ENCODE measurements at regions not wholly inside any gene's neighbourhood (a gene's known extent, or its start where the extent isn't known, plus 50 kb on each side); places are given as distances from the start of the nearest gene placed in this dataset.

- DNase-seq = no peak
Observed at GRCh38 chr5:93165559-93165958, 415.5 kb downstream of the NR2F1-AS1 start.

GRCh38 chr5:93164690-93165089, 416.3 kb downstream of the NR2F1-AS1 start:
- peak in 1 of 51 donors; percentile 10 for DNase-seq

GRCh38 chr5:93163010-93163663, 417.9 kb downstream of the NR2F1-AS1 start:
- no peak for DNase-seq

GRCh38 chr5:93161661-93162654, 419.1 kb downstream of the NR2F1-AS1 start:
- no peak for DNase-seq

- no peak for DNase-seq
Observed at GRCh38 chr5:93158841-93159240, 422.2 kb downstream of the NR2F1-AS1 start.

- no peak for DNase-seq
Observed at GRCh38 chr5:93156566-93156965, 424.5 kb downstream of the NR2F1-AS1 start.

GRCh38 chr5:93154535-93154934, 426.5 kb downstream of the NR2F1-AS1 start:
- DNase-seq = no peak

DNA sequence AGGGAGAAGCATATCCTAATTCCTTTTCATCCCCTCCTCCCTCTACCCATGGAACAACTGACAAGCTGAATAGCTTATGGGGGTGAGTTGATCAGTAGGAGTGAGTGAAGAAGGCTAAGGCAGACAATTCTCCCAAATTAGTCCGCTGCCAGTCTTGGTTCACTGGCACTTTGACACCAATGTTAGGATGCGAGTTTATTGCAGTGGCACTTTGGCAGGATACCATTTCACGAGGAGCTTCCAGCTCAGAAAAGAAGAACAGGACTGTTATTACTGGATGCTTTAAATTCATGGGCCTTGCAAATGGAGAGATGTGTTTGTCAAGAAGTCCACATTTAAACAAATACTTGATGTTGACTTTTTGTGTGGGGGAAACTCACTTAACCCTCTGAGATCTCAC, 427.6 kb downstream of the NR2F1-AS1 start:
- no peak for DNase-seq

DNA sequence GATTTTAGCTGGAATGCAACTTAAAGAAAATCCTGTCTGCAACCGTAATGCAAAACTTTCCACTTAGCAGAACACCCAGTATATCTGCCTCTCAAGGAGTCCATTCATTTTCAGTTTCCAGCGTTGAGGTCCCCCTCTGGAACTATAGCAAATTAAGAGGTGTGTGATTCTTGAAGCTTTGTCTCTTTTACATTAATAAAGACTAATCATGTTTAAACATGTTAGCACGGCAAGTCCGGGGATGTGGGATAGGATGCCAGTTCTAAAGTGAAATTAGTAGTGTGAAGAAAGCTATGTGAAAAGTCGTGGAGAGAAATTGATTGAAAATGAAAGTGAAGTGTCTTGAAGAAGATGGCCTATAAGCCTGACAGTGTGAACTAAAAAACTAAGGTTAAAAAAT, 429.1 kb downstream of the NR2F1-AS1 start:
- no peak for DNase-seq

GRCh38 chr5:93151121-93151520, 429.9 kb downstream of the NR2F1-AS1 start:
- DNase-seq = no peak

DNA sequence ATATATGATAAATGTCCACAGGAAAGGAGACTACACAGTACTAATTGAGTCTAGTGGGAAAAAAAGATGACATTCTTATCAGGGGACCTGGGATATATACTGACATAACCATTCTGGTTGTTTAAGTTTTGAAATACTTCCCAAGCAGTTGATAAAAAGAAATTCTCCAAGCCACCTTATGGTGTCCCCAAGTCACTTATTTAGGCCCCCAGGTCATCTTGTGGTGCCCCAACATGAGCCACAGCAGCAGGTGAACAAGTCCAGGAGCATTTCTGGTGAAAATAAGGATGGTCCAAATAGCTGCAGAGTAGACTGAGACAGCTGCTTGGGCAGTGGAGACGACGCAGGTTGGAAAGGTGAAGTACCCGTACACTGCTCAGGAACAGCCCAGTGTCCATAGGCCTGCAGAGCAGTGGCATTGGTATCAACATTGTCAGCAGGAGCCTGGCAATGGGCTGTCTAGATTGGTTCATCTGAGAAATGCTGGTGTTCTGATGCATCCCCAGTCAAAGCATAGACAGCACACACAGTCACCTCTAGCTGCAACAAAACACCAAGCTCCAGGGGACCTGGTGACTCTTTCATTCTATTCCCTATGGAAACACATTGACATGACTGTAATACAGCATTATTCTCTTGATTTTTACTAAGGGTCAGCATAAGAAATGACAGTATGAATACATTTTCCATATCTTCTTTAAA, 430.6 kb downstream of the NR2F1-AS1 start:
- DNase-seq = no peak

- no peak for DNase-seq
Observed at GRCh38 chr5:93145767-93146166, 435.3 kb downstream of the NR2F1-AS1 start.

DNA sequence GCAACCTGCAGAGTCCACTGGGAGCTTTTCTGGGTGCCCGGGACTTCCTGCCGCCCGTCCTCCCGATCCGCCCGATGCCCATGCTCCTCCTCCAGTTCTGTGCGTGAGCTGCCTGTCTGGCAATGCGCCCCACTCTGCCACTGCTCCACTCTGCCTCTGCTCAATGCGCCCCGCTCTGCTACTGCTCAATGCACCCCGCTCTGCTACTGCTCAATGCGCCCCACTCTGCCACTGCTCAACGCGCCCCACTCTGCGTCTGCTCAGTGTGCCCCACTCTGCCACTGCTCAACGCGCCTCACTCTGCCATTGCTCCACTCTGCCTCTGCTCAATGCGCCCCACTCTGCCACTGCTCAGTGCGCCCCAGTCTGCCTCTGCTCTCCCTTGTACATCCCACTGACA, 436.0 kb downstream of the NR2F1-AS1 start:
- no peak for DNase-seq

- no peak for DNase-seq
Observed at GRCh38 chr5:93141969-93142368, 439.1 kb downstream of the NR2F1-AS1 start.

DNA sequence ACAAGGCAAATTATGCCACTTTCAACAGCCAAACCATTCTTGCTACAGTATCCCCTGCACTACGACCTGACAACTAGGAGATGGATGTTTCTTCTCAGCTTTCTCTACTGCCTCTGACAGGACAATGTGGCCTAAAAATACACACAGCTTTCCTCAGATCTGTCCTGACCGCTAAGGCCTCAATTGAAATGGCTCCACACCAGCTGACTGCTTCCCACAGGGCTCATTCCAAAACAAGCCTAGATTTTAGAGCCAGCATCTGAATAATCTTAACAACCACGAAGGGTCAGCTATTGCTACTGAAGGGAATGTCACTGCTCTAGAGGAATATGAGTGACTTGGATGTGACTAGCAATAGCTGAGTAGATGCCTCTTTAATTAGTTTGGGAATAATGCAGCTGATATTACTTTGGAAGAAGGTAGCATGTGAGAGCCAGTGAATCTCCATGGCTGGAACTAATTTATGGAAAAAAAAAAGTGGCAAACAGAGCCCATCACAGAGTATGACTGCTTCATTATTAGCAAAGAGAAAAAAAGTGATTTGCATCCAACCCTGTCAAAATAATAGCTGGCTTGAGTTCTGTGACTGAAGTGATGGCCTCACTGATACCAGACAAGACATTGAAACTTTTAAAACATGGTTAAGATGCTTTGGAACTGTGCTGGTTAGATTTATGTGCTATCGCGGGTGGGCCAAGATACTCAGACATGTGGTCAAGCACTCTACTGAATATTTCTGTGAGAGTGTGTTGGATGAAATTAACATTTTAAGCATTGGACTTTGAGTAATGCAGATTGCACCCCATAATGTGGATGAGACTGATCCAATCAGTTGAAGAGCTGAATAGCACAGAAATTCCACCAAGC, 450.2 kb downstream of the NR2F1-AS1 start:
- no peak for DNase-seq

- DNase-seq = no peak
Observed at GRCh38 chr5:93126634-93127033, 454.4 kb downstream of the NR2F1-AS1 start.

GRCh38 chr5:93123127-93123526, 457.9 kb downstream of the NR2F1-AS1 start:
- DNase-seq = no peak

DNA sequence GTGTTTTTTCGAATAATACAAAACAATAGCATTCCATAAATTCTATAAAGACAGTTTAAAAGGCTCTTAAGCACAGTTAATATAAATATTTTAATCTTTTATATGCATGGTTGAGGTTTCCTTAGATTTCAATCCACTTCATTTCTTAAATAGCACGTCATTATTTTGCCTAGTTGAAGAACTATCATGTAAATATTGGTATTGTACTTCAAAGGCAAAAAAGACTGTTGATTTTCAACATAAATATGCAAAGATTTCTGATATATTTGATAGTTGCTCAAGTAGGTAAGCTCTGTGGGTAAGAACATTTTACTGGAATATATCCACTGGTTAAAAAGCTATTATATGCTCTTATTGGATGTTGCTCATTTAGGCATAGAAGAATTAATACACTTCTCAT, 458.6 kb downstream of the NR2F1-AS1 start:
- no peak for DNase-seq

GRCh38 chr5:93120771-93121170, 460.2 kb downstream of the NR2F1-AS1 start:
- no peak for DNase-seq

DNA sequence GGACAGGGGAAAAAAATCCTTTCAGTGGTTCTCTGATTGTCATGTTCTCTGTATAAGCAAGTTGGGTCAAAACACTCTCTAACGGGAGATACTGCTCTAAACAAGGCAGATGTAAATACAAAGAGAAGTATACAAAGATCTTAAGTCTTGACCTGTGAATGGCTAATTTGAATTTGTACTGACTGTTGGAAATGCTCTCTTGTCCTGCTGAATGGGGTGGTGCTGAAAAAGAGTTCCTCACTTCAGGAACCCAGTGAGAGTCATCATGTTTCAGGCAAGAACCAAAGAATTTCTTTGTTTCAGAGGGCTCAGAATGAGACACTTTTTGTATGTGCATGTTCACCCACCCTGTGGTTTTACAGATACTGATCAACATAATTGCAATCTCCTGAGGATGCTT, 461.0 kb downstream of the NR2F1-AS1 start:
- no peak for DNase-seq
